ENCODE measurements at regions not wholly inside any gene's neighbourhood (a gene's known extent, or its start where the extent isn't known, plus 50 kb on each side); places are given as distances from the start of the nearest gene placed in this dataset.

- DNase-seq (ENCODE audit: low read depth): no peak
Measured at GRCh38 chr20:20992686-20993360, 113.3 kb downstream of the LINC00237 start.

DNA sequence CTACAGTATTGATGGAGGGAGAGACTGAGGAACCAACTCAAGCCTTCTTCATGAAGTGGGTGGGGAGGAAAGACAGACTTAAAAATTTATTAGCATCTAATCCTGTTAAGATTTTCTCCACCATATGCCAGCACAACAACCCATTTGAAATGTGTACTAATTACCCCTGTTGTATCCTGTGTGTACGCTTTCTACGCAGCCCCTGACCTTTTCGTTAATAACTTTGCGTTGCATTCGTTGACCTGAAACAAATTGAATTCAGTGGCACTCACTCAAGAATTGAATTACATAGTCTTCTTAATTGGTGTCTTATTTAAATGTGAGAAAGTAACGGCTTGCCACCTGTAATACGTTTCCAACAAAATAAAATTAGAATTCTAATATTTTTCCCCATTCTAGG, 113.9 kb downstream of the LINC00237 start:
- no peak for DNase-seq (ENCODE audit: low read depth)

- no peak for DNase-seq (ENCODE audit: low read depth)
Measured at GRCh38 chr20:20989081-20989480, 117.1 kb downstream of the LINC00237 start.

- no peak for DNase-seq (ENCODE audit: low read depth)
Measured at GRCh38 chr20:20979934-20980333, 126.2 kb downstream of the LINC00237 start.

GRCh38 chr20:20977786-20978185, 128.4 kb downstream of the LINC00237 start:
- DNase-seq (ENCODE audit: low read depth): no peak

- DNase-seq (ENCODE audit: low read depth): no peak
Measured at GRCh38 chr20:20972490-20972889, 133.7 kb downstream of the LINC00237 start.

- DNase-seq (ENCODE audit: low read depth): no peak
Measured at GRCh38 chr20:20971810-20972209, 134.3 kb downstream of the LINC00237 start.

- no peak for DNase-seq (ENCODE audit: low read depth)
Measured at GRCh38 chr20:20970841-20971240, 135.3 kb downstream of the LINC00237 start.

GRCh38 chr20:20969701-20970280, 136.4 kb downstream of the LINC00237 start:
- DNase-seq (ENCODE audit: low read depth): no peak

DNA sequence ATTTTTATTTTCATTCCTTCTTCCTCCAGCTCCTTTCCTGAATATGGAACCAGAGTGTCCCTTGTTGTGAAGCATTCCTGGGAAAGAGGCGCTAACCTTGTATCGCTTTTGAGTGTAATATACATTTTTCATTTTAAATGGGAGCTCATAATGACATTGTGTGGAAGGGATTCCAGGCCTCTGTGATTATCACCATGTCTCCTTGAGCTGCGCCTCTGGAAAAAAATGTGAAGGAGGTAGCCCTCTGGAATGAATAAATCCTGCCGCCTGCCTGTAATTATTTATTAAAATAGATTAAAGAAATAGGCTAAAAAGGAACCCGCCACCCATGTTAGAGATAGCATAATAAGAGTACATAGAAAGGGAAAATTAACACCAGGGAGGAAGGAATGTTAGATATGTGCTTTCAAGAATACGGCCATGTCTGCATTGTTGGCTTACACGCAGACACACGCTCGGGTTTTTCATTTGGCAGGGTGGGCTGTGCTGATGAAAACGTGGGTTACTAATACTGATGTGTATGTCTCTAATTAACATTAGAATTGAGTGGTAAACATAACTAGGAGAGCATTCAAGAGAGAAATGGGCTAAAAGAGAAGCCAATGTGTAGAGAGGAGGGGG, 138.5 kb downstream of the LINC00237 start:
- no peak for DNase-seq (ENCODE audit: low read depth)

GRCh38 chr20:20966171-20966570, 140.0 kb downstream of the LINC00237 start:
- DNase-seq (ENCODE audit: low read depth): no peak

DNA sequence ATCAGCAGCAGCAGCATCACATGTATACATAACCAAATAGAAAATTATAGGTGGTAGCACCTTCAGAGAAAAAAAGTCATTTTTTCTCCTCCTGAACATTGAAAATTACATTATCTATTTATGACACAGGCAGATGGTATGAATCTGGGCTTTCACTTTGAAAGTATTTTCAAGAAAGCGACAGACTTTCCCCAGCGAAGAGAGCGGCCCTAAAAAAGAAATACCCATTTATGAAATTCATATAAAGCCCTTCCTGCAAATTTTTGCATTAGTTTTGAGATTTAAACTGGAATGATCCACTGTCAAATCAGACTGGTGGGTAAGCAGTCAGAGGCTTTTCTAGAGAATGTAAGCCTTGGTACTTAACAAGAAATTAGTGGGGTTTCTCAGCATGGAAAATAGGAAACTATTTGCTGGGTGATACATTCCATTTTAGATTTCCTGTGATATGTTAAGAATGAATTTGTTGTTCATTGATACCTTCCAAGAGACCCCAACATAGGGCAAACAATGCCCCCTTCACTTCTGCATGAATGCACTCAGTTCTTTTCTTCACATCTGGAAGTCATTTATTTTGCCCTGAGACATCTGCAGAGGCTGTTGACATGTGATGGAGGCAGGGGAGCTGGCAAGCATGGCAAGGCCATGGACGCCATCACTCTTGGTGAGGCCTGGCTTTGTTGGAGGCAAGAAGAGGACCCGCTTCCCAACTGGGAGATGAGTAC, 147.0 kb downstream of the LINC00237 start:
- DNase-seq (ENCODE audit: low read depth): no peak

DNA sequence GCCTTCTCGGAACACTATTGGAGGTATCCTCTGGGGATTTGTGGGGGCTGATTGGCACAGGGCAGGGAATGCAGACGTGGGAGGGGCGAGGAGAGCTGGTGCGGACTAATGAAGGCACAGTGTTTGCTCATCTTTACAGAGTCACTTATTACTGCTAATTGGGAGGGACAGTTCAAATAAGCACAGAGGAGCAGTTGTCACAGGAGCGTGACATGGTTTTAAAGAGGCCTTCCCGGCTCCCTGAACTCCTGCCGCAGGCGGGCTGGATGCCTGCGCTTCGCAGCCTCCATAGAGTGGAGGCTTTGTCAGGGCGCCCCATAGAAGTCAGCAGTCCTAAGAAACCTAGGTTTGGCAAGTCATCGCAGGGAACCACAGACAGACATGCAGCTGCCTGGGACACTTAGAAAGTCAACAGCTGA, 149.6 kb downstream of the LINC00237 start:
- DNase-seq (ENCODE audit: low read depth): no peak

DNA sequence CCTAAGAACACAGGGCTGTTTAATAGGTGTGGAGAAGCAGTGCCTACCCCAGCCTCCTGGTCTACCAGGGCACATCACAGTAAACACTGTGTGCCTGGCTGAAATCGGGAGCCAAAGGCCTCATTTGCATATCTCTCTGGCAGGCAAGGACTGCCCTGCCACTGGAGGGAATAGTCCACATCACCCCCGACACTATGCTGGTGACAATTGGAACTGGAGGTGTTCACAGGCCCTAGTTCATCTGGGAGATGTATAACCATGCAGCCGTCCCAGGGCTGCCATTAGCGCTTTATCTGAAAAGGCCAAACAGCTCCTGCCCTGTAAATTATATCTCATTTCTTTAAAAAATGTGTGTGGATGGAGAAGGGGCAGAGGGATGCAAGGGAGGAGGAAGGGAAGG, 150.3 kb downstream of the LINC00237 start:
- DNase-seq (ENCODE audit: low read depth): no peak

GRCh38 chr20:20953738-20954618, 152.2 kb downstream of the LINC00237 start:
- DNase-seq (ENCODE audit: low read depth): no peak

DNA sequence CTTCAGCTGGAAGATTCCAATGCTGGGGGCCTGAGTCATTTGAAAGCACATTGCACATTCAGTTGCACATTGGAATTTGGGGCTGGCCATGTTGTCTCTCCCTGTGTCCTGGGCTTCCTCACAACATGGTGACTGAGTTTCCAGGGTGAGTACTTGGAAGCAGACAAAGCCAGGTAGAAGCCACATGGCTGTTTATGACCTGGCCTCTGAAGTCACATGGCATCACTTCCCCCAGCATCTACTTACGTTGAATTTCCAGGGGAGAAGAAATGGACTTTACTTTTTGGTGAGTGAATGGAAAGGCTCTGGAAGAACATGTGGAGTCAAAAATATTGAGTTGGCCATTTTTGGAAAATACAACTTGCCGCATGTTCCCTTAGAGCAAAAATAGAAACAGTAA, 155.5 kb downstream of the LINC00237 start:
- DNase-seq (ENCODE audit: low read depth): no peak

DNA sequence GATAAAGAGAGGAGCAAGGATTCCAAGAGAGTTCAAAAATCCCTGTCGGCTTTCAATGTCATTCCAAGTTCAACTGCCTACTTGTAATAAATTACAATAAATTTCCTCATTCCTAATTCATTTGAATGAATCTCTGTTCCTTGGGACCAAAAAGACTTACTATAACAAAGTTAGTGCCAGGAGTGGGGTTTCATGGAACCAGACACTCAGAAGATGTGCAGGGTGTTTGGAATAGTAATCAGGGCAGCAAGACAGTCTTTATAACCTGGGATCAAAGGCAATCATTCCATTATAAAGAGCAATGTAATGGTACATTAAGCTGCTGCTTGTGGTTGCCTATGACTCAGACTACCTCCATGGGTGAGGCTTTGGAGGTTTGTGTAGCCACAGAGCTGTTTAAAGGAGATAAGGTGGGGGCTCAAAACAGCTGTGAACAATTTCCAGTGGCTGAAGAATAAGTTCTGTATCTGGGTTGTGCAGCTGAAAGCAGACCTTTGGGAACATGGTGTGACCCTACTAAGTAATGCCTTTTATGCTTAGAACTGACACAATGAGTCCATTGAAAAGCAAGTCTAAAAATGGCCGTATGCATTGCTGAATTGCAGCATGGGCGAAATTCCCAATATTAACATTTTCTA, 159.9 kb downstream of the LINC00237 start:
- no peak for DNase-seq (ENCODE audit: low read depth)

DNA sequence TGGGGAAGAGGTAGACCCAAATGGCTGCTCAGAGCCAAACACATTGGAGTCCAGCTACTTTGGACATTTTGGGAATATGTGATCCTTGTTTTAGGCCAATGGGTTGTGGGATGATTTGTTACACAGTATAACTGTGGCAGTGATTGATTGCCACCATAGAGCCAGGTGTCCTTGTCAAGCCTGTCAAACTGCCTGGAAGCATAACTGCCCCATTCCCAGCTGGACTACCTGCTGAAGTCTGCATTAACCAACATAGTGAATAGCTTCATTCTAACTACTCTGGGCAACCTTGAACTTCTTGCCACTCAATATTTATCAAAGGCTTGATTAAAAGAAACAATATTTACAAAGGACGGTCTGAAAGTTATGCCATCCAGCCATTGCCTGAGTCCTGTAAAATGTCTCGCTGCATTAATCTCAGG, 164.7 kb downstream of the LINC00237 start:
- no peak for DNase-seq (ENCODE audit: low read depth)

- no peak for DNase-seq (ENCODE audit: low read depth)
Measured at GRCh38 chr20:20939006-20939405, 167.2 kb downstream of the LINC00237 start.

DNA sequence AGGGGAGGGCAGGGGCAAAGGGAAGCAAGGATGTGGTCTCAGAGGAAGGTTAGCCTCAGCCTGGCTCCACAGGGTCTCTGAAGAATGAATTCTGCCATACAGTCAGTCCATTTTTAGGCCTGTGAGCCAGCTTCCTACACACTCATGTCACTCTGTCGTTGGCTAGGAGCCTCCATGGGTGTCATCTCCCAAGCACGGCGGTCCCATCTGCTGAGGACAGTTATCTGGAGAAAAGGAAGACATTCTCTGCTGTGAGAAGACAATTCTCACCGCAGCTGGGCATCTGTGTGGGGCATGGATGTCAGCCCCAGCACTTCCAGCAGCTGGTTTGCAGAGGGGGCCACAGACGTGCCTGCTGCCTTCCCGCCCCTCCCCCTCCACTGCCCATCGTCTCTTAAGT, 167.6 kb downstream of the LINC00237 start:
- DNase-seq (ENCODE audit: low read depth): no peak

- no peak for DNase-seq (ENCODE audit: low read depth)
Measured at GRCh38 chr20:20938131-20938530, 168.0 kb downstream of the LINC00237 start.

Measured in stimulated activated CD8-positive, alpha-beta memory T cell treated with anti-CD3 and anti-CD28 coated beads, Interleukin-12 subunit alpha, Interleukin-12 subunit beta, amount 100 ng/mL, for 1 hour (primary cell).